Stomach (tissue), 8 donors: ENCODE measurements at regions not wholly inside any gene's neighbourhood (a gene's known extent, or its start where the extent isn't known, plus 50 kb on each side); places are given as distances from the start of the nearest gene placed in this dataset.

Source experiments
- DNase-seq, 2 donors: peaks; one replicate each; pipeline versions ENCODE4 v3.0.0 to v3.0.0-alpha.2; 2013 to 2019
- H3K27ac ChIP-seq, 5 donors: fragments of 200-600 bp in 4 of 5; sonication (generic) in 4 of 5; one replicate each; pipeline ENCODE4 v1.5.1; 2013 to 2019; ENCODE audit warnings: mild to moderate bottlenecking in 1 of 5, moderate library complexity in 1 of 5
- H3K27me3 ChIP-seq, 3 donors: fragments of 200-600 bp; sonication (generic); one replicate each; pipeline ENCODE4 v1.5.1; 2017 to 2019; ENCODE audit warnings: mixed run types in 1 of 3
- H3K36me3 ChIP-seq, 4 donors: fragments of 200-600 bp; sonication (generic); 1 replicate in 3 of 4; 2 replicates in 1 of 4; pipeline ENCODE4 v1.5.1; 2016 to 2019
- H3K4me1 ChIP-seq, 4 donors: fragments of 200-600 bp; sonication (generic); one replicate each; pipeline ENCODE4 v1.5.1; 2016 to 2019
- H3K4me3 ChIP-seq, 4 donors: fragments of 200-600 bp; sonication (generic) in 3 of 4; one replicate each; pipeline ENCODE4 v1.5.1; 2016 to 2019; ENCODE audit warnings: mild to moderate bottlenecking in 1 of 4
- H3K9me3 ChIP-seq, 4 donors: fragments of 200-600 bp; sonication (generic); one replicate each; pipeline ENCODE4 v1.5.1; 2016 to 2019
- CTCF ChIP-seq, 7 experiments: fragments of 450-650 bp in 4 of 7; fragments of 200-600 bp in 3 of 7; sonication (generic) in 3 of 7; IDR thresholded peaks; one replicate each; pipeline ENCODE4 v1.5.1; 2016 to 2019; ENCODE audit warnings: antibody characterized with exemption in 7 of 7, control low read depth in 2 of 7, mild to moderate bottlenecking in 1 of 7
- EP300 ChIP-seq: sonication (generic); formaldehyde crosslinking; IDR thresholded peaks from one replicate; pipeline ENCODE4 v1.6.1; 2017; ENCODE audit warnings: antibody characterized with exemption
- POLR2A ChIP-seq, 4 donors: fragments of 450-650 bp; IDR thresholded peaks; one replicate each; pipeline ENCODE4 v1.6.1; 2016; ENCODE audit warnings: antibody characterized with exemption in 4 of 4, control low read depth in 2 of 4, mild to moderate bottlenecking in 1 of 4, moderate library complexity in 1 of 4
- POLR2AphosphoS5 ChIP-seq, 3 donors: sonication (generic); formaldehyde crosslinking; IDR thresholded peaks; one replicate each; pipeline ENCODE4 v1.6.1; 2016; ENCODE audit warnings: antibody characterized with exemption in 3 of 3
- WGBS, 5 donors: extraction: QIAGEN DNeasy Blood & Tissue Kit in 3 of 5; methylation state at CpG; one replicate each; pipeline versions ENCODE4 v1.1.5 to v1.1.7; 2013 to 2018; 5-methylcytosine and 5-hydroxymethylcytosine counted together
- intact Hi-C: fragments of 100-400 bp; cut with DNase I; formaldehyde crosslinking; loops from one replicate; pipeline ENCODE4 v1.15.1; 2023; ENCODE audit warnings: low total_unique reads
- donor health status: healthy with polysubstance abuse.
- donor health status: Bipolar disorder and iron deficiency.
- donor health status: healthy.

DNA sequence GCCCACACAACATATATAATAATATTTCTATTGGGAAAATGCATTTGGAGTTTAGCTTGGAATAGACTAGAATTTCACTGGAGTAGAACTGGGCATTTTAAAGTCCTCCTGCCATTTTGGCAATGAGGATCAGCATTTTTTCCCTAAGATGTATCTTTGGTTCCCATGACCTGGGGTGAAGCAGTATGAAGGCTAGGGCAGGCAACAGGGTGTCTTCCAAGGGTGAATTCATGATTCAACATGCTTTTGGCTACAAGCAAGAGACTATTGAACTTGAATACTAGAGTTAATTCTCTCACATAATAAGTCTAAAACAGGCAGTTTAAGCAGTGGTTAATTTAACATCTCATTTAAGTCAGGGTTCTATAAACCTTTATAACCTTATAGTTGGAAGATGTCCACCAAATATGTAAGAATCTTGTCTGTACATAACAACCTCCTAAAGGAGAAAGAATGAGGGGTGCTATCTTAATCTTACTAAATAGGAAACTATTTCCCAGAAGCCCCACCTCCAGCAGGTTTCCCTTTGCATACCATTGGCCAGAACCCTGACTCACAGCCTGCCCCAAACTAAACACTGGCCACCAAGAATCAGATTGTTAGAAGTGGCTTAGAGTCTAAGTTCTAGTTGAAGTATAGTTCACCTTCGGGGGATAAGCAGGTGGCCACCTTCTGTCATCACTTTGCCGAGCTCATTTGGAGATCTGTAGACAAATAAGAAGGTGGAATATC is 96.0 kb upstream of the PRPS1L1 start:
- no peaks in the 10 kb centered on the region for H3K36me3 ChIP-seq

DNA sequence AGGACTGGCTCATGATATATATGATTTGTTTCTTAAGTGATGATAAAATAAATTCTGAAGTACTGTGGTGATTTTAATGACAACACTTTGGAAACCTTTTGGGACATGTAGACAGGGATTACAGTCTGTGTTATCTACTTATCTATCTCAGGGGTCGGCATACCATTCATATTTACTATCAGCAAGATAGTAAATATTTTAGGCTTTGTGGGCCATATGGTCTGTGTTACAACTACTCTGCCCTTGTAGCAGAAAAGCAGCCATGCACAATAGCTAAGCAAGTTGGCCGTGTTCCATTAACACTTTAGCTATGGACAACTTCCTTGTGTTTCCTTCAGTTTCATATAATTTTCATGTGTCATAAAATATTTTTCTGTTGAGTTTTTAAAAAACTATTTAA is 97.8 kb upstream of the PRPS1L1 start:
- WGBS, 5 donors: 29 to 39% (median 33%) methylated on average over 2 of the region's 2 CpGs
- peak in 1 of 2 donors; percentile 79 for DNase-seq
- H3K9me3 ChIP-seq: no peaks in the 10 kb centered on the region
- H3K27me3 ChIP-seq: no peaks in the 10 kb centered on the region
- H3K4me3 ChIP-seq: no peak overlapping the region
- peaks cover 0 to 21% (median 0%) of the 10 kb centered on the region in 4 donors for H3K4me1 ChIP-seq
- intact Hi-C loops: no loop called here
- TF ChIP-seq POLR2A (IDR thresholded peaks at IDR 0.05): no peak
- TF ChIP-seq POLR2AphosphoS5 (IDR thresholded peaks at IDR 0.05): no peak
- TF ChIP-seq EP300: no peak
- no peak for TF ChIP-seq CTCF (IDR thresholded peaks at IDR 0.05)
- H3K36me3 ChIP-seq: no peaks in the 10 kb centered on the region
- H3K27ac ChIP-seq: no peak overlapping the region

More for the DNA sequence above, 96.0 kb upstream of the PRPS1L1 start:
- no peaks in the 10 kb centered on the region for H3K9me3 ChIP-seq
- WGBS, 5 donors: 85 to 92% (median 87%) methylated on average over 2 of the region's 2 CpGs
- DNase-seq: no peak
- TF ChIP-seq EP300: no peak
- no peak for TF ChIP-seq POLR2A (IDR thresholded peaks at IDR 0.05)
- no peak for TF ChIP-seq CTCF (IDR thresholded peaks at IDR 0.05)
- no peak for TF ChIP-seq POLR2AphosphoS5 (IDR thresholded peaks at IDR 0.05)
- H3K27ac ChIP-seq: no peak overlapping the region
- intact Hi-C loops: no loop called here
- peaks cover 0 to 21% (median 0%) of the 10 kb centered on the region in 4 donors for H3K4me1 ChIP-seq
- no peaks in the 10 kb centered on the region for H3K27me3 ChIP-seq
- H3K4me3 ChIP-seq: no peak overlapping the region

- TF ChIP-seq POLR2AphosphoS5 (IDR thresholded peaks at IDR 0.05) (no peak), CTCF (IDR thresholded peaks at IDR 0.05) (no peak), EP300 (no peak), POLR2A (IDR thresholded peaks at IDR 0.05) (no peak)
- Histone ChIP-seq H3K9me3 (no peaks in the 10 kb centered on the region), H3K27me3 (no peaks in the 10 kb centered on the region), H3K36me3 (no peaks in the 10 kb centered on the region), H3K4me3 (no peak overlapping the region), H3K4me1 (peaks cover 0 to 21% (median 0%) of the 10 kb centered on the region in 4 donors), H3K27ac (no peak overlapping the region)
- 28 to 44% (median 40%) methylated on average over 2 of the region's 2 CpGs for WGBS, 5 donors
- DNase-seq: no peak
- intact Hi-C loops: no loop called here
Observed at GRCh38 chr7:18126281-18126680, 98.6 kb upstream of the PRPS1L1 start.

DNA sequence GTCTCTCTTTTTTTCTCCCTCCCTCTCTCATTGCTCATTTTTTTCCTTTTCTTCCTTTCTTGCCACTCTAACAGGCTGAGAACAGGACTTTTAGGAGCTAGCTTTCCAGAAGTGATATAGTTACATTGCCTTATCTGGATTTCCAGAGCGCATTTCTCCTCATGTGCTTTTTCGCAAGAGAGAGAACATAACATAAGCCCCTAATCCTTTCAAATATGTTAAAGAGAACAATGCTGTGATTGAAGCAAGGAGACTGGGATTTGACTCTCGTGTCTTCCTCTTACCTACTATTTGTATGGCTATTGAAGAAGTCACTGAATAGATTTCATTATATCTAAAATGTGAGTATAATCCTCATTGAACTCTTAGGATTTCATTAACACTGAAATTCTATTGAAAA is 101.2 kb upstream of the PRPS1L1 start:
- H3K27ac ChIP-seq: no peak overlapping the region
- no peak for TF ChIP-seq POLR2A (IDR thresholded peaks at IDR 0.05)
- no peak for TF ChIP-seq CTCF (IDR thresholded peaks at IDR 0.05)
- no peak for TF ChIP-seq EP300
- TF ChIP-seq POLR2AphosphoS5 (IDR thresholded peaks at IDR 0.05): no peak
- H3K27me3 ChIP-seq: no peaks in the 10 kb centered on the region
- intact Hi-C loops: no loop called here
- DNase-seq: no peak
- H3K9me3 ChIP-seq: no peaks in the 10 kb centered on the region
- H3K4me1 ChIP-seq: peaks cover 0 to 21% (median 0%) of the 10 kb centered on the region in 4 donors
- 77 to 91% (median 84%) methylated on average over 3 of the region's 3 CpGs for whole genome bisulfite sequencing, 5 donors
- no peak overlapping the region for H3K4me3 ChIP-seq
- no peaks in the 10 kb centered on the region for H3K36me3 ChIP-seq
